Skin of body (tissue), 1 donor: ENCODE measurements at regions not wholly inside any gene's neighbourhood (a gene's known extent, or its start where the extent isn't known, plus 50 kb on each side); places are given as distances from the start of the nearest gene placed in this dataset.

Experiments used
- DNase-seq: peaks from one replicate; lab custom pipeline; 2025; lab: John Stamatoyannopoulos, UW

DNA sequence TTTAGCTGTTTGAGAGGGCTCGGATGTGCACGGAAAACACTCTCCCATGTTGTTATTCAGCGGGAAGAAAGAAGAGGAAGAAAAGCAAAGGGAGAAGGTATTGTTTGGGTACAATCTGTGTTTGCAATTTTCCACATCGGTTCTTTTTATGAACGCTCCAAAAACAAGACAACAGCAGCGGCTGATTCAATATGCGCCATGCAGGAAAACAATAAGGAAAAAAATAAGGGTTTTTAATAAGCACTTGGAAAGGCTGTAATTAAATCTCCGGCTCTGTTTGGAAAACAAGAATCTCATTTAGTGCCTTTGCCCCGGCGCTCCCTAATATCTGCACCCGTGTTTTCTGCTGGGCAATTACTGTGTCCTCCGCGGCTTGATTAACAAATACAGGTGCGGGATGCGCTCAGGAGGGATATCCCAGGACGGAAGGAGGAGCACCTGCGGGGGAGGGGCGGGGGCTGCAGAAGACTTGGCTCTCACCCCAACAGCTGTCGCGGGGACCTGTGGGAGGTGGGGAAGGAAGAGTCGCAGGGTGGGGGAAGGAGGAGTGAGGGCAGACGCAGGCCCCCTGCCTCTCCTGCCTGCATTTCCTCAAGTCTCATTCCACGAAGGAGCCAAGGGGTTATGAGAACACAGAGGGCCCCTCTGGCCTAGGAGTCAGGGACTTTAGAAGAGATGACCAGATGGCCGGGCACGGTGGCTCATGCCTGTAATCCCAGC, 181.5 kb upstream of the PODXL start:
- DNase-seq: no peak

DNA sequence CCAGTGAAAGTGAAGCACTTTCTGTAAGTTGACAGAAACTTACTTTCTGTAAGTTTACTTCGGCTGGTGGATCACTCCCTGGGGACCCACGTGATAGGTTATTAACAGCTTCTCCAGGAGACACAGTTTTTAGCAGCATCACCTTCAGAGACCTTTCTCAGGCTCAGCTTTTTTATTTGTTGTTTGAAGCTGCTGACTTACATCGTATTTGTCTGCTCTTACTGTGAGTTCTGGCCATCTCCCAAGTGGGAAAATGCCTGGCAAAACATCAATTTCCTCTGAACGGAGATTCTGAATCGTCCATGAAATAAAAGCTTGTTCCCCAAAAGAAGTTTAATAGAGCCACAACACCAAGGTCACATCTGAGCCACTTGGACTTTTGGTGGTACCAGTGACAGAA, 178.7 kb upstream of the PODXL start:
- DNase-seq: no peak

DNA sequence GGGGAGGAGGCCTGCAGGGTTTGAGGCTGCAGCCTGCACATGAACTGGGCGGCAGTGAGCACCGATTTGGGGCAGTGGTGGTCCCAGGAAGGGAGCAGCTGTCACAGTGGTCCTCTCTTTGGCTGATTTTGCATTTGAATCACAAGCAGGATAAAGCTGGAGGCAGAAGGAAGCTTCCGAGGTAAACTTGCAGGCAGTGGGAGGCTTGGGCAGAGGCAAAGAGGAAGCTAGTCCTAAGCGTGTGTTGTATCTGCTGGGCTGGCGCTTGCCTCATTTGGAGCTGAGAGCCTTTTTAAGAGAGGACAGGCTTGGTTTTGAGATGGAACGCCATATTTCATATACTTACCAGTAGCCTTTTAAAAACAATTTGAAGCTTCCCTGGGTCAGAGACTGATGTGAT, 177.2 kb upstream of the PODXL start:
- DNase-seq: no peak

DNA sequence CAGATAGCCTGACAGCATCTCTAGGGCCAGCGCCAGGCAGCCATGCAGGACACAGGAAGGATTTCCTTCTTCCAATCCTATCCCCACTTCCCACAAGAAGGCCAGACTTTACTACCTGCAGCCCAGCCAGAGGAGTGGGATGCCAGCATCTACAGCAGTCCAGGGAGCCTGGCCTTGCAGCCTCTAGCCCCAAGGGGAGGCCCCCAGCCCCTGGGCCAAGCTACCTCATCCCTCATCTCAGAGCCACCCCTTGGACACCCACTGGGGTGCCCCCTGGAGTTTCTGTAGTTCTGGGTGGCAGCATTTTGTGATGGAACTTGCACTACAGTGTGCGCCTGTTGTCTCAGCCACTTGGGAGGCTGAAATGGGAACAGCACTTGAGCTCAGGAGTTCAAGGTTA, 170.8 kb upstream of the PODXL start:
- no peak for DNase-seq

DNA sequence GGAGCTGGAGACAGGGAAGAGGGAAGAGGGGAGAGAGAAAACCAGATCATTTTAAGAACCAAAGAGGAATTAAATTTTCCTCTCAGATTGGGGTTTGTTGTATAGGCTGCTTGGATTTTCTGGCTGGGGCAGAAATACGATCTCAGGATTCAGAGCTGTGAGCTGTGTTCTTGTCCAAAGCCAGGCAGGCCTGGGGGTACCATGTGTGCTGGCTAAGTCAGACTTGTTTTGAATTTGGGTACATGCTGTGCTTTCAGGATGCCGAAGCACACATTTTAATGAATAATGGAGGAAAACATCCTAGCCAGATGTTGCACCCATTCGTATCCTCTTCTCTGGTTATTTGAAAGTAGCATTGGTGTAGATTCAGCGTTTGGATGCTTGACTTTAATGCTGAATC, 170.3 kb upstream of the PODXL start:
- DNase-seq: no peak

DNA sequence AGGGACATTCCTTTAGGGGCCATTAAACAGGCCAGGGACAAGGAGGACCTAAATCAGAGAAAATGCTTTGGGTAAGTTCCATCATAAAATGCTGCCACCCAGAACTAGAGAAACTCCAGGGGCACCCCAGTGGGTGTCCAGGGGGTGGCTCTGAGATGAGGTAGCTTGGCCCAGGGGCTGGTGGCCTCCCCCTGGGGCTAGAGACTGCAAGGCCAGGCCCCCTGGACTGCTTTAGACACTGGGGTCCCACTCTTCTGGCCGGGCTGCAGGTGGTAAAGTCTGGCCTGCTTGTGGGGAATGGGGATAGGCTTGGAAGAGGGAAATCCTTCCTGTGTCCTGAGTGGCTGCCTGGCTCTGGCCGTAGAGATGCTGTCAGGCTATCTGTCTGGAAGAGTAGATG, 169.6 kb upstream of the PODXL start:
- no peak for DNase-seq

DNA sequence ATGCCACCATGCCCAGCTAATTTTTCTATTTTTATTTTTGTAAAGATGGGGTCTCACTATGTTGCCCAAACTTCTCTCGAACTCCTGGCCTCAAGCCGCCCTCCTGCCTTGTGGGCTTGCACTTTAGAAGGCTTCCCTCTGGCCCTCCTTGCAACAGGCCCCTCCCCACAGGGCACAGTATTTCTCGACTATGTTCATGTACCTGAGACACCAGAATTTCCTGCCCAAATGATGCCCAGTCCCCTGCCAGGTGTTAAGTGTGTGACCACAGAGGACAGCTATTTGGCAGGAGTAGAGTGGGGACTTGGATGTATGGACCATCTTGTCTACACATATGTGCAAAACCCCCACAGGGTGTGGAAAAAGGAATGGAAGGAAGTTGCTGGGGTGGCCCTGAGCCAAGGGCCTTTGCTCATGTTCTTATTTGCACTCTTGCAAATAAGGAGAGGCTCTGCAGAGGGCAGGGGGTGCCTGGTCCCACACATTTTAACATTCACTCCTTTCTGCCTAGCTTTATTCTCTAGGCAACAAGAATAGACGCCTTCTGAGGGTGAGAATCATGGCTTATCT, 168.4 kb upstream of the PODXL start:
- DNase-seq: no peak

DNA sequence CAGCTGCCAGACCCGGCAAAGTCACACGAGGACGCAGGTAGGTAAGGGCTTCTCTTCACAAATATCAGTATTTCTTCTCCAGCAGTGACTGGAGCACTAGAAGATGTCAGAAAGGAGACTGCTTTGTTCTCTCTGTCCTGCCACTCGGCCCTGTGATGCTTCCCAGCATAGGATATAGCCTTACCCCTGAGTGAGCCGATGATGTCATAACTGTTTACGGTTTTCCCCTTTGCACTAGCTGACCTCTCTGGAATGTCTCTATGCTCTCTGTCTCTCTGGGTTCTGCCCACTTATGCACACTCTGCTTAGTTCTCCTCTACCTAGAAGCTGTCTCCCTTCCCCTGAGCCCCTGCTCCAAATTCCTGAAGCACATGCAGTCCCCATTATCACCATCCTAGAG, 167.5 kb upstream of the PODXL start:
- DNase-seq: no peak

DNA sequence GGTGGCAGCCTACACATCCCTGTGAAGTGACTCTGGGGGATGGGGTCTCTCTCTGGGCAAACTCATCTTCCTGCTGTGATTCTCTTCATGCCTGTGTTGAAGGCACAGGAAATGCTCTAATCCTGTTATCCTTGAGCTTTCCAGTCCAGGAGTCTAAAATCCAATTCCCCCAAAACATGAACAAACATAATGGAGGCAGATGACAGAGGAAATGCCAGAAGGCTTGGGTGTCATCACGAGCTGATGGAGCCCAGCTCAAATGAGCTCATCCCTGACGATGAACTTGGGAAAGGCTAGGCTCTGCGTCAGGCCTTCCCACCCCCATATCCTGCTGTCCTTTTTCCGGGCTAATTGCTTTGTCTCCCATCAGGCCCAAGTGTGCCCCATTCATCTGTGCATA, 165.9 kb upstream of the PODXL start:
- no peak for DNase-seq

DNA sequence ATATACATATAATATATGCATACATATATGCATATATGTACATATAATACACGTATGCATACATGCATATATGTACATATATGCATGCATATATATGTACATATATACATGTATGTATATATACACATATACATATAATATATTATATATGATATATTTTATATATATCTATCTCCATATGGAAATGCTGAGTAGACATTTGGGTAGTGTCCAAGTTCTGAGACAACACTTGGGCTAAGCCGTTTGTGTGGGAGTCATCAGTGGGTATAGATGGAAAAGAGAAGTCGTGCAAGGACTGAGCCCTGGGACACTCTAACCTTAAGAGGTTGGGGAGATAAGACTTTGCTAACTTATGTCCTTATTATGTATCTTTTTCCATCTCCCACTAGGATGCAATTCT, 165.2 kb upstream of the PODXL start:
- DNase-seq: no peak

DNA sequence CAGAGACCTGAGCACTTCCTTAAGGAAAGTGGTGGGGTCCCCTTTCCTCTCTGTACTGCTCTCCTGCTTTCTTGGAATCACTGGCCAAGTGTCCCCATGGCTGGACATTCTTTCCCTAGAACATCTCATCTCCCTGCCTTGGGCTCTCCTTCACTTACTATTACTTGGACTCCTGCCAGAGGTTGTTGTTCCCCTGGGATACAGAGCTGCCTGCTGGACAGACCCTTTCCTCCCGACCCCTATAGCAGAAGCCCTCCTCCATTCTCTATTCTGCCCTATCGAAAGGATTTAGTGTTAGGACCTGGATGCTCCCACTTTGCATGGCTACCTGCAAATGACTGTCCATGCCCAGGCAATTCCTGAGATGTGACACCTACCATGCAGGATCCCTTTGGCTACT, 164.3 kb upstream of the PODXL start:
- DNase-seq: no peak

DNA sequence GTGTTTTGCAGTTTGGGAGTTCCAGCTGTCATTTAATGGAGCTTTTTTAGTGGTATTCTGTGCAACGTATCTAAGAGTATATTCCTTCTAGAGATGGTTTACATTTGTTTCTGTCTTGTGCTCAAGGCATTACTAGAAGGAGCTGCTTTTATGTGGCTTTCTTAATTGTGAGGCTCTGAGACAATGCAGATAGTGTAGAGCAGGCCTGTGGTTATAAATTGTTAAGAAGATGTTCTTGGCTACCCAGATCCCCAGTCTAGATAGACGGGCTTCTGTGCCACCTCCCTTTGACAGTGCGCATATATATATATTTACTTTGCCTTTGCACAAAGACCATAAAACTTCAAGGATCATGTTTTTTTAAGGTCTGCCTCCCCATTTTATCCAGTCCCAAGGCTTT, 160.8 kb upstream of the PODXL start:
- DNase-seq: no peak

DNA sequence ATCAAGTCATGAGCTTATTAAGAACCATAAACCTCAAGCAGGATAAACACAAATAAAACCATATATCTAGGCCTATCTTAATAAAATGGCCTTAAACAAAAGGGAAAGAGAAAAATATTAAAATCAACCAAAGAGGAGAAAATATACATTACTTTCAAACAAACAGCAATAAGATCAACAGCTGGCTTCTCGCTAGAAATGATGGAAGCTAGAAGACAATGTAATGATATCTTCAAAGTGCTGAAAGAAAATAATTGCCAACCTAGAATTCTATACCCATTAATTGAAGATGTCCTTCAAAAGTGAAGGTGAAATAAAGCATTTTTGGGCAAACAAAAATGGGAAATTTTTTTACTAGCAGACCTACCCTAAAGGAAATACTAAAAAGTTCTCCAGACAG, 142.9 kb upstream of the PODXL start:
- DNase-seq: no peak

DNA sequence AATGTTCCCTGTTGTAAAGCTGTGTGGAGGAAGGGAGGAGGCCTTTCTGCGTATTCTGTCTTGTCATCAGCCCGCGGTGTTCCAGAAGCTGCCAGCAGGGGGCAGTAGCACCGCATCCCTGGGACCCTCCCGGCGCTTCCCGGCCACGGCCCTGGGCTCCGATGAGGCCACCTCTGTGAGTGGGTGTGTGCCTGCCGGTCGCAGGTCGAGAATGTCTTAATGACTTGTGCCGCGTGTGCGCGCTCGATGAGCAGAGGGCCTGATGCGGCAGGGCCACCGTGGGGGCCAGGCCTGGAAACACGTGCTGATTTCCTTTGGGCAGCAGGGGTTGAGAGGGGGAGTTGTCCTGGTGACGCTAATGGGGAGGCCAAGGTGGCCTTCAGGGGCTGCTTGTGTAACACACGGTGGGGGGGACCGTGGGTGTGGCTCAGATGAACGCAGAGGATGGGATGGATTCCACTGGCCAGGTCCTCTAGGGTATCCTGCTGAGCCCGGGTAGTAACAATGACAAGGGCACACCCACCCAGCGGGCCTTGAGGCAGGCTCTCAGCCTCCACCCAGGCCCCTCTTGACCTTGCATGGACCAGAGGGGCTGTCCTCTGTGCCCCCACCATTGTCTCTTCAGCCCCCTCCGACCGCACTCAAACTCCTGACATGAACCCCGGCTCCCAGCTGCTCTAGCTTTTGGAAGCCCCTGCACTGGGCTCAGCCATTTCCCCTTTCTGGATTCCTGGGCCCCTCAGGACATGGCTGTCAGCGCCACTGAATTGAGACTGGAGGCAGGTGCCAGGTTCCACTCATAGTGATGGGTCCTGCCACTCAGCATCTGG, 135.9 kb upstream of the PODXL start:
- DNase-seq: peak; percentile 0

DNA sequence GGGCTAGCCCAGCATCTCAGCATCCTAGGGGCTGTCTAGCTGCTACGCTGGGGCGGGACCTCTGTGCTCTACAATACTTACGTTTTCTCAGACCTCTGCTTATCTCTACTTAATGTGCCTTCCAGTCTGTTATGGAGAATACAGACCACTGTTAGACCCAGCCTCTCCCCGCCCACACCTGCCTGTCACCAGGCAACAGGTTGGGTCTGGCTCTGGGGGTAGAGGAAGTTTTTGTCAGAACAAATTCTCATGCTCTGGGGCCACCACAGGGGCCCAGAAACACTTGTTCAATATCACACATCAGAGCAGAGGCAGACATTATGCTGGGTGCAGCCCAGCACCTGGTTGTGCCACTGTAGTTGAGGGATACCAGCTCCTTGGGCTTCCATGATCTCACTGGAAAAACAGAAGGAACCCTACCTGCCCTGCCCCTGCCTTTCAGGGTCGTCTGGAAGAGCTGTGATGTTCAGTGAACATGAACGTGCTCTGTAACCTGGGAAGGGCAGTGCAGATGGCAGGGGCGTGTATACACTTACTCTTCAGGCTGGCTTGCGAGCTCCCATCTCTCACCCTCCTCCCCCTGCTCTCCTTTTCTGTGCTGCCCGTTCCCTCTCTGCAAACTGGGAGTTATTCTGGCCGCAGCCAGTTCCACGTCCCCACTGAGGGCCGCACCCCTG, 135.2 kb upstream of the PODXL start:
- no peak for DNase-seq

DNA sequence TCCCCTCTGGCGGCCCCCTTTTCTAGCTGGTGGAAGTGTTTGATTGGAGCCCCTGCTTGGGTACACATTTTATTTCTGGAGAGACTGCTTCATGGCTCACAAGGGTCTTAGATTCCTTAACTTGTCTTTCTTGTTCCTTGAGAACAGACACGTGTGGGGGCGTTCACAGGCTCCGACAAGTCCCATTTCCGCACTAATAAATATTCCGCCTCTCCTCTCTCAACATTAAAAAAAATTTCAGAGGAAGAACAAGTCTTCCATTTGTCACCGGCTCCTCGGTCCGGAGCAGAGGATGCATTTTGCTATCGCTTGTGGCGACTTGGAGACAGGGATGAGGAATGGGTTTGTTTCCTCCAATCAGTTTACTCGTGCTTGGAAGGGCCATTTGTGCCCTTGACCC, 134.0 kb upstream of the PODXL start:
- no peak for DNase-seq

DNA sequence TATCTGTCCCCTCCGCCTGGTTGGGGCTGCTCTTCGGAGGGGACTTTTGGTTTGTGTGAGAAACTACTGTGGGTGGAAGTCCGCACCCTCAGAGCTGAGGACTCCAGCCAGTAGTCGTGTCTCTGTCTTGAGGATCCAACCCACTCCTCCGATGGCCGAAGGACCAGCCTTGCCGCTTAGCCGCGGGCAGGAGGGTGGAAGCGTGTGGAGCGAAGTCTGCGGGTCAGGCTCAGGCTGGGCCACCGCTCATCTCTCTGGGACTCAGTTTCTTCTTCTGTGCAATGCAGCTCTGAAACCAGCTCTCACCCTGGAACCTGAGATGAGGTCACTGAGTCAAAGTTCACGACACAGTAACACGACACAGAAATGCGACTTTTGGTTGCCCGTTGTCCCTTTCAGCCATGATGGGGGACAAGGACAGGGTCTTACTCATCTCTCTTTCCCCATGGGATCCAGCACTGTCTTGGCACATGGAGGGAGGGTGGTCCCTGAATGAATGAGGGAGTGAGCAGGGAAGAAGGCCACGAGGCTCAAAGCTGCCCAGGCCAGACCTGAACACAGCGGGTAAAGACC, 133.3 kb upstream of the PODXL start:
- DNase-seq: no peak

DNA sequence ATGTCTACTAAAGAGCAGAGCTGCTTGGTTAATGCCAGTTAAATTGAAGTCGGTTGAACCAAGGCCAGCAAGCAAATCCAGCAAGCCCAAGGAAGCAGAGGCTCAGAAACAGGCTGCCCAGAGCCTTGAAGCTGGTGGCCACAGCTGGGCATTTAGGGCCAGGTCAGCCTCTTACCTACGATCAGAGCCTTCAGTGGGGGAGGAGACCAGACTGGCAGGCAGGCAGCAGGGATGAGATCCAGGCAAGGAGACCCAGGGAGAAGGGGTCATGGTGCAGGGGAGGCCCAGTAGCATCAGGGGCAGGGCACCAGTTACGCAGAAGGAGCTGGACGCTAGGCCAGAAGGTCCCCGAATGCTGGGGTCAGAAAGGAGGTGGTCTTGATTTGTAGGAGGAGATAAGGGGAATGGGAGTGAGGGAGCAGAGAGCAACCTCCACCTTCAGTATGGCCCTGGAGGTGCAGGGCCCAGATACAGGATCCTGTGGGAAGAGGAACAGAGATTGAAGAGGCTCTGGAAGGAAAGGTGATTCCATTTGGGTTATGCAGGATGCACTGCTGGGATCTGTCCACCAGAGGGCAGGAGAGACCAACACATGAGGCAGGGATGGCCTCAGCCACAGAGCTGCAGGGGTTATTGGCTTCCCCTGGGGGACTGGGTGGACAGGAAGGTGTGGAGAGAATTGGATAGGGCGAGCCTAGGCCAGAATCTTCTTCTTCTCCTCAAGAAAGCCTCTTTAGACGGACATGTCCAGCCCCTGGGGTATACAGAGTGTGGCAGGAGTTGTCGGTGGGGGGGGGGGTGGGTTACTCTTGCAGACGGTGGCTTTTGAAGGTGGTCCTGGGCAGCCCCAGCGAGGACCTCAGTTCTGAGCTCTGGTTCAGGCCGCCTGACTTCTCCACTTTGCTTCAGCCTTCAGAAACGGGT, 132.6 kb upstream of the PODXL start:
- peak; percentile 36 for DNase-seq

DNA sequence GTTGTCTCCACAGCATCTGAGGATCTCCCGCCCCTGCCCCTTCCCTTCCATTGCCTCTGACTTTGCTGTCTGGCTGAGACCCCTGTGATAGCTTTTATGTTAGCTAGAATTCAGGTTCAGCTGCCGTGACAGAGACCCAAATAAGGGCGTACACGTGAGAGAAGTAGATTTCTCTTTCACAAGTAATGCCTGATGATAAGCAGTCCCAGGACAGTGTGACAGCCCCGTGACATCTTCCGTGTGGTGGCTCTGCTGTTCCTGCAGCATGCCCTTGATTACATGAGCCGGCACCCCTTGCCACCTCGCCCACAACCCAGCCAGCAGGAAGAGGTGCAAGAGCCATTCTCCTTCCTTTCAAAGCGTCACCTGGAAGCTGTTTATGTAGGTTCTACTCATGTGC, 130.9 kb upstream of the PODXL start:
- no peak for DNase-seq

DNA sequence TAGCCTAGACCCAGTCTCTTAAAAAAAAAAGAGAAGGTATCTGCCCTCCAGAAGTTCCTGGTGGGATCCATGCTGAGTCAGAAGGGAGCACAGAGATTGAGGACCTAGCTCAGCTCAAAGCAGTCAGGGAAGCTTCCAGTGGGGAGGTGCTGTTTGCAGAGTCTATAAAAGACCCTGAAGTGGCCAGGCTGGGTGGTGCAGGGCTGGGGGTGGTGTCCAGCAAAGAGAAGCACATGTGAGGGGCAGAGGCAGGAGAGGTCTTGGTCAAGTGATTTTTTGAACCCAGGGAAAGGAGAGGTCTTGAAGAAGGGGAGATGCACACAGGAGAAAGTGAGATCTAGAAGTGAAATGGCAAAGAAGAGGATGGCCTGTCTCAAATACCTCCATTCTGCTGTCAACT, 130.4 kb upstream of the PODXL start:
- DNase-seq: no peak
